GM18511 (cell line): ENCODE measurements at regions not wholly inside any gene's neighbourhood (a gene's known extent, or its start where the extent isn't known, plus 50 kb on each side); places are given as distances from the start of the nearest gene placed in this dataset.

Experiments used
- ATAC-seq: cut with Tn5 transposase; IDR thresholded peaks from one replicate; pipeline ENCODE4 v1.9.1; 2021; ENCODE audit warnings: mild to moderate bottlenecking, moderate library complexity; ENCODE audit not compliant: unreplicated experiment

DNA sequence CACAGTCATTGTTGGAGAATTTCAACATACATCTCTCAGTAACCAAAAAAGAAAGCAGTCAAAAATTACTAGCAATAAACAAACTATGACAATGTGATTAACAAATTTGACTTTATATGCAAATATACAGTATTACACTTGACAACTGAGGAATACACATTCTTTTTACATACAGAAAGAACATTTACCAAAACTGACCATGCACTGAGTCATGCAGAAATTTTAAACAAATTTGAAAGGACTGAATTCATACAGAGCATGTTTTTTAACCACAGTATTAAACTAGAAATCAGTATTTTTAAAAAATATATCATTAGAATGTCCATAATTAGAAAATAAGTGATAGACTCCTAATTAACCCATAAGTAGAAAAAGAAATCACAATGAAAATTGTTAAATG lies 420.1 kb downstream of the TBC1D4 start:
- no peak for ATAC-seq

DNA sequence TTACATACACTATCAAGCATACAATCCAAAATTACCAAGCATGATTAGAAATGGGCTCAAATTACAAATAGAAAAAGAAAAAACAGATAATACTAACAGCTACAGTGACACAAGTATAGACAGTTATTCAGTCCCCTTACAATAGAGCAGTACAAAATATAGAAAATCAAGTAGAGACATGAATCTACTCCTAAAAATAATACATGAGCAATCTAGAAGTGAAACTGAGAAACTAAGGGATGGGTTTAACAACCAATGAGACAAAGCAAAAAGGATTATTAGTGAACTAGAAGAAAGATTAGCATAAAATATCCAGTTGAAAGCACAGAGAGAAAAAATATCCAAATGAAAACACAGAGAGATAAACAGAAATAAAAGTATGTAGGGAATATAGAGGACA lies 426.7 kb downstream of the TBC1D4 start:
- ATAC-seq, result no peak

DNA sequence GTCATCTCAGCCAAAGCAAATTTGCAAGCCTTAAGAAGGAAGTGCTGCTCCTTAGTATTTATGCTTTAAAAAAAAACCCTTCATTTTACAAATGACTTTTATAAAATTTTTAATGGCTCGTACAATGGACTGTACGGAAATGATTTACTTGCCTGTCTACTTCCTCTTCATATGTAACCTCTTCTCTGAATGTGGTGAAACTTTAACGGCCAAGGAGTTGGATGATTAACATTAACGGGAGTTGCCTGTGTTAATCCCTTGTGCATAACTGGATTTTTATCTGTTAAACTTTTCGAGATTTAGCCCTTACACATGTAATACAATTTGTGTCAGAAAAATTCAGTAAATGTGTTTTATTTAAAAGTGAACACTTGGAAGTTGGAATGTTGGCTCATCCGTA lies 429.4 kb downstream of the TBC1D4 start:
- ATAC-seq, result no peak

DNA sequence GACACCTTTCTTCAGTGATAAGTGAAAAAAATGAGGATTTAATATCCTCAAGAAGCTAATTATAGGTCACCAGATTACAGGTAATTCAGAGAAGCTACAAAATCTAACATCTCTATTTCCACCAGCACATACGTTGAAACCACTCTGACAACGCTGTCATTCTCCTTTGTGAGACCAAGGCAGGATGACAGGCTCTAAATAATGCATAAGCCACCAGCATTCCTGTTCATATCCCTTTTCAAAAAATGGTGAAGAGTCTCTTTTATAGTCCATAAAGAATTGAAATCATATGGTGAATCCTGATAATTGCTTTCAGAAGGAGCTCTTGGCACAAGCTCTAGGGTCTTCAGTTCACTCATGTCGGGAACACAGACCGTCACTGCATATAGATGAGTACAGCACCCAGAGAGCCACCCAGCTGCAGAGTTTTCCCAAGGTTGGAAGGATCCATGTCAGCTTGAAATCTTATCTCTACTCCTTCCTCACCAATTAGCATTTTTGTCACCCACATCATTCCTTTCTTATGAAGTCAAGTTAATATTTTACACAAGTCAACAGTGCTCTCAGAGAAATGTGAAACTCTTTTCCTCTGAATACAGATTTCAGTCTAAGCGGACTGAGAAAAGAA lies 431.4 kb downstream of the TBC1D4 start:
- no peak for ATAC-seq

DNA sequence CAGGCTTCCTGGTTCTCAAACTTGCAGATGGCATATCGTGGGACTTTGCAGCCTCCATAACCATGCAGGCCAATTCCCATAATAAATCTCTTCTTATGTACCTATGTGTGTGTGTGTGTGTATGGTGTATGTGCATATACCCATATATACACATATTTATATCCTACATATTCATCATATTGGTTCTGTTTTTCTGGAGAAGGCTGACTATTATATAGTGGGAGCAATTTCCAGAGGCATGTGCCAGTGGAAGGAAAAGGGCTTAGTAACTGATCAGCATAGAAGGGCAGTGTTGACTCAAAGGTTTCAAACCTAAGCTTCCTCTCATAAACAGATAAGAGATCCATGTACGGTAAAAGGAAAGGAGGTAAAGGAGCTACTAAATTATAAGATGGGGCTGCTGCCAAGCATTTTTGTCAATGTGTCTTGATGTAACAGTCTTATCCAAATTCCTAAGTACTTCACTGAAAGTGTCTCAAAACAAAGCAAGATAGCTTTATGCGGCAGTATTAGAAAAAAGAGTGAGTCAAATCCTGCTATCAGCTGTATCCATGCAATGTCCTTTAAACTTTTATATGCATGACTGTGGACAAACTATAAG lies 432.1 kb downstream of the TBC1D4 start:
- ATAC-seq, result no peak

DNA sequence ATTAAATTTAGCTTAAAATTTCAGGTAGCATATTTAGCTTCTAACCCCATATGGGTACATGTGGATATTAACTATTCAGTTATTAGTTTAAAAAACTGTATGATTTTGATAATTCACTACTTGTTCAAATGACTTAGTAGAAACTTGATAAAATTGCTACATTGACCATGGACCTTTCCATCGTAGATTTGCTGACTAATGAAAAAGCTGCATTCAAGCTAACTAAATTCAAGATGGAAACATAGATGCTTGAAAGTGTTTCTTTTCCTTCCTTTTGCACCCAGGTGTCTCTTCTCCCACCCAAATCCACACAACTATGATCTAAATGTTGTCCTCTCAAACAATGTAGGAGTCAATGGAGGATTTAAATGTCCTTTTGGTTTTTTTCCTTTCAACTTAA lies 439.2 kb downstream of the TBC1D4 start:
- no peak for ATAC-seq

DNA sequence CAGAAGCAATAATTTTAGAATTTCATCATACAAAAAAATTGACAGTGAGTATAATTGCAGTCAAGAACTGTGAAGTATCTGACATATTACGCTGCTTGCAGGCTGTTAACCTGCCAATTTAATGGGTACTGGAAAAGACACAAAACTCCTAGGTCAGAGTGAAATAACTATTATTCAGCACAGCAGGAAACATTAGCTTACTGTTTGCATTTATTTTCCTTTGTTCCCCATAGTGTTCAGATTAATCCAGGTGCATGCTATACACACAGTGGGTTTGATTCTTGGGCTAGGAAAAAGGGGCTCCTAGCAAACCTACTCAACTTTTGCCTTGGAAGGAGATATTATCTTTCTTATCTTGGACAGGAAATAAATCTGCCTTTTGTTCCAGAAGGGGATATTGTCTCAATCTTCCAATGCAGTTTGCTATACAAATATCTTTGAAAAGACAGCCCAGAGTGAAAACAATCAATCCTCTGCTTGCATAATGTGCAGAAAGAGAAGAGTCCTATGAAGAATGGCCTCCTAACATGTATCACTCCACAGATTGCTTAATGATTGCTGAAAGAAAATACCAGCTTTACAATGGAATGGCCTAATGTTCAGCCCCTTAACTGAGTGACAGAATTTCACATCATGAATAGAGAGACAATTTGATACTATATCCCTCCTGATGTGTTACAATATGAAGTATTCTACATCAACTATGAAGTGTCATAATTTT lies 443.4 kb downstream of the TBC1D4 start:
- no peak for ATAC-seq

DNA sequence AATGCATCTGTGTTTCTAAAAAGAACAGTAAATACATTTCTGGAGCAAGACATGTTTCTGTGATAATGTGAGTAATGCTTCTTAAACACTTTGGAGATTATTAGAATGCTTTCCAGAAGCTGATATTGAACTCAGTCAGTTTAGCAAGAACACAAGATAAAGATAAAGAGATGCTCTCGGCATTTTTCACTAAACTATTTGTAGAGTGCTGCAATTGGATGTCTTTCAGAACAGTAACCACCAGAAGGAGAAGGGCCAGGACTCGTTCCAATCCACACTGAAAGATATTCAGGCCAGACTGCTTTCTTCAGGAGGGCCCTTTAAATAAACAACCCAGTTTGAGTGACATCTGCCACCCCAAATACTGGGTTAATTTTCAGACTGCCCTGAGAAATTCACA lies 456.0 kb downstream of the TBC1D4 start:
- no peak for ATAC-seq

DNA sequence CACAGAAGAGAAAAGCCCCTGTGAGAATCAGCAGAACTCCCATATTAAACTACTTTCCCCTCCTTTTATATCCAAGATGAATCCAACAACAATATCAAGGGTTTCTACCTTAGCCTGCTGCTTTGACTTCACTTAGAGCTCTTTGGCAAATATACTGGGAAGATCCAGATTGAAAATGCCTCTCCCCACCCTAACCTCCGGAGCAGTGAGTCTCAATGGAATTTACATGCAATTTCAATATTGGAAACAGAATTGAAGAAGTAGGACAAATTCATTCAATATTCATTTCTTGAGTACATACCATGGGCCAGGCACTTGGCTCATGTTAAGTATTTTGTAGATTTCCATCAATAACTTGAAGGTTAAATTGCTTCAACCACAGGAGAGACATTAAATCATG lies 457.4 kb downstream of the TBC1D4 start:
- ATAC-seq, result no peak

DNA sequence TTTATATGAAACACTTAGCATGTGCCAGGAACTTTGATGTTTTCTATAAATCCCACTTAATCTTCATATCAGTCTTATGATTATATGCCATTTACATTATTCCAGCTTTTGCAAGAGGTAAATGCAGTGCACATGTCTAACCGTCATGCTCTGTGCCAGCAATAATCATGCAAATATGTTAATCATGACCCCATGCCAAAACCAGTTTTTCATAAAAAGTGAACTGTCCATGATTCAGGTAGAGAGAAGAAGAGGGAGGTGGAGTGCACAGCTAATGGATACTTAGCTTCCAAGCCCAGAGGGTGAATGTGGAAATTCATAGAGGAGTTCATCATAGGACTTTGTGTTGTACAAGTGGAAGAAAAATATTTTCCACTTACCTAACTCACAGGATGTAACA lies 458.4 kb downstream of the TBC1D4 start:
- ATAC-seq, result no peak

DNA sequence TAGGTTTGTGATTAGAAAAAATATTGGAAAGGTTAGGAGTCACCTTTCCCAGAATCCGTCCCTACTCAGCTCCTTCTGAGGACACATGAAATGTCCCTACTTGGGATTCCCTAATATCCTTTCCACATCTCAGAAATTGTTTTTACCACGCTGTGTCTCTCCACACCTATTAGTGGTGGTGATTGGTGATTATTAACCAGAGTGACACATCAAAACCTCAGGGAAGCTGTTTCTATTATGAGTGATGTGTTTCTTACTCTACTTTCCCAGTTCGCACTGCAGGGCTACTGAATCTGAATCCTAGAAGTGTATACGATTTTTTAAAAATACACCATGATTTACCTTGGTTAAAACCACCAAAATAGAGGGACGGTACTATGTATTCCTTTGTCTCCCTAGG lies 460.8 kb downstream of the TBC1D4 start:
- no peak for ATAC-seq

DNA sequence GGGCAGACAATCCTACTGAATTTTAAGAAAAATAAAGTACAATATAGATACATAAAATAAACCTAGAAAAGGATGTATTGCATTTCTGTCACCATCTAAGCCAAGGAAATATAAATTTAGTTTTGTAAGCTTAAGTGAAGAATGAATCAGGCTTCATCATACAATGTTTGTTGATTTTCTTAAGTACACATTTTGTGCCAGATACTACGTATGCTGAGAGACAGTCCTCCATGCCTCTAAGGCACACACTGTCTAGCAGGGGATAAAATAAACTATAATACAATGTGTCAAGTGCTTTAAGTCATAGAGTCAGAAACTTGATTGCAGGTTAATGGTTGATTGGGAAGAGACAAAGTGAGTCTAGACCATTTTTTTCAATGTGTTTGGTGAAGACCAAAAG lies 465.7 kb downstream of the TBC1D4 start:
- no peak for ATAC-seq

DNA sequence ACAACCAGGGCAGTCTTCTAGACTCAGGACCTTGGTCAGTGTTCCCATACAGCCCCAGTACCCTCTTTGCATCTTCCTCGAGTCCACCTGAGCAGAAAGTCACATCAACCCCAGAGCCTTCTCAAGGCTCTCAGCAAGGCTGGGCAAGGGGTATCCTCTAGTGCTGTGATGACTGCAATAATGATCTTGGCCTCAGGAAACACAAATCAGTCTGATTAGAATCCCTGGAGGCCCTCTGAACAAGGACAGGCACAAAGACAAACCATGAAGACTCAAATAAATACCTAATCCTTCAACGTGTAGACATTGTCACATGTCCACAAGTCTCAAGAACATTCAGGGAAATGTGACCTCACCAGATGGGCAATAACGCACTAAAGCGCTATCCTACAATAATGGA lies 468.2 kb downstream of the TBC1D4 start:
- ATAC-seq, result no peak

DNA sequence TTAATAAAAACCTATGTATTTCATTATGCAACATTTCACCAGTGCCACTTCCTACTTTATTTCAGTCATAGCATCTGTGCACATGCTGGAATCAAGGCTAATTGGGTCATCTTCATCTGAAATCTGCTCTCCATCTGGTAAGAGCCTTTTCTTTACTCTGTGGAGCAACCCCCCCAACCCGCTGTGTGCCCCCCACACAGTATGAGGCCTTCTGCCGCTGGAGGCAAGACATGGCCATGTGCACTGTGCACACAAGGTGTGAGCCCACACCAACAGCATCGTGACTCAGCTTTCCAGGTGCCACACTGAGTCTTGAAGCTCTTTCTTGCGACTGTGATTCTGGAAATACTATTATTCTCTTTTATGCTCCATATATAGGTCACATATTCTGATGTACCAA lies 471.0 kb downstream of the TBC1D4 start:
- ATAC-seq, result no peak

DNA sequence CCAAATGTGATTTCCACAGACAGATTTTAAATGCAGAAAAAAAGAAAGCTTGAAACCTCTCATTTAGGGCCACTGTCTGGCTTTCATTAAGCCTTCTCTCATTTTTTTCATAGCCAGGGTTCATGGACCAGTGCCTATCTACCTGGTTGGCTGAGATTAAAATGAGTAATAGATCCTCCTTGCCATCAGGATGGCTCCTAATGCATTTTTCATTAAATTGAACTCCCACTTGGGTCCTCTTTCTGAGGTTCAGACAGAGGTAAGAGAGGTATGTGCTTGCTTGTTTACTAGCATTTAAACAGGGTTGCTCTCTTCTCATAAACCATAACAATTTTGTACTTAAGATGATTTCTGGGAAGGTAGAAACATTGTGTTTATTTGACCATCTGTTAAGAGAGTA lies 473.0 kb downstream of the TBC1D4 start:
- ATAC-seq, result no peak

DNA sequence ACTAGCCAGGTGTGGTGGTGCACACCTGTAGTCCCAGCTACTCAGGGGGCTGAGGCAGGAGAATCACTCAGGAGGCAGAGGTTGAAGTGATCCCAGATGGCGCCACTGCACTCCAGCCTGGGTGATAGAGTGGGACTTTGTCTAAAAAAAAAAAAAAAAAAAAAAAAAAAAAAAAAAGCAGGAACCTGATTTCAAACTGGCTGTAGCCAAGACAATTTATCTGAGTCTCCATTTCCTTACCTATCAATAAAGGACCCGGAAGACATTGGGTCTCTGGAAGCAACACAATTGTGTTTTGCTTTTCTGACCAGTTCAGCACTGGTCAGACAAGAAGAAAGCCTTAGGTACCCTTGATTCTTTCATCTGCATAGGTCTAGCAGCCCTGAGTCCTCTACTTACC lies 491.0 kb downstream of the TBC1D4 start:
- no peak for ATAC-seq

DNA sequence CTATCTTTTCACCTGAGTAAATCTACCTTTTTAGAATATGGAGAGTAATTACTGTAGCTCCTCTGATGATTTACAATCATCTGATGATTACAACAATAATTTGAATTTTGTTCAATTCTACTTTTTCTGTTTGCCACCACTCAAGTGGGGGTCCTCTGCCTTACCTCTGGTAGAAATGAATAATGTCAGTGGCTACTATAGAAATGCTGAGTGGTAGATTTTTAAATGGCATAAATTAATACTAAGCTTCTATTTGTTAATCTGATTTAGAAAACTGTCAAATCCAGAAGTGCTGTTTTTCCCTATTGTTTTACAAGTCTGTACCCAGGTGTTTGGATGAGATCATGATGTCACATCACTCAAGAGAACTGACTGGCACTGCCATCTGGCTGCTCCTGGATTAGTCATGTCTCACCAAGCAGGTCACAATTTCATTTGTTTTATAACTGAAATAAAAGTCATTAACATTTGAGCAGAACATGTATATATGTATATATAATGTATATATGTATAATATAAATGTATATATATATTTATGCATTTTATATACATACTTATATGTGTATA lies 494.8 kb downstream of the TBC1D4 start:
- ATAC-seq, result no peak

DNA sequence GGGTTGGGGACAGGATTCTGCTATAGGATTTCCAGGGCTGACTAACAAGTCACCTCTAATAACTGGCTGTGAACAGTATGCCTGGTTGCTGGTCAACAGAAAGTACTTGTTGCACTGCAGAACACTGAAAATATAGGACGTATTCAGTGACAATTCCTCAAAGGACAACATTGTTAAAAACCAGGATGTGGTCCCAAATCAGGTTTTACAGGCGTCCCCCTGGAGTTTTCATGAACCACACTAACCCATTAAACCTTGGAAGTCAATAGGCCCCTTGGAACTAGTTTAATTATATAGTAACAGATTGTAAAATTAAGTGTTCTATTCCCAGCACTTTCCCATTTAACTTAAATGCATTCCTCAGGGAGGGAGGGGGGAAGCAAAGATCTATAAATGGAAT lies 495.4 kb downstream of the TBC1D4 start:
- ATAC-seq, result no peak

DNA sequence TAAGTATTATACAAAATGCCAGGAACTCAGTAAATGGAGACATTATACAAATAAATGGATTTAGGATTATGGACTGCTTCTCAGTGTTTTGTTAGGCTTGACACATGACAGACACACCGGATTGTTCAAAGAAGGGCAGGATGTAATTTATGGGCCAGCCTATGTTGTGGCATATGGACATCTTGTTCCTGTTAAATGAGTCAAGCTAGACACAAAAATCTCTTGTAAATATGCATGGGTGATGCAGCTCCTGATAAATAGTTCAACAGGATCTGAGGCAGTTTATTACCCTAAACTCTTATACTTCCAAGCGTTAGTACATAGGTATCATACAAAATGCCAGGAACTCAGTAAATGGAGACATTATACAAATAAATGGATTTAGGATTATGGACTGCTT lies 502.3 kb downstream of the TBC1D4 start:
- no peak for ATAC-seq

DNA sequence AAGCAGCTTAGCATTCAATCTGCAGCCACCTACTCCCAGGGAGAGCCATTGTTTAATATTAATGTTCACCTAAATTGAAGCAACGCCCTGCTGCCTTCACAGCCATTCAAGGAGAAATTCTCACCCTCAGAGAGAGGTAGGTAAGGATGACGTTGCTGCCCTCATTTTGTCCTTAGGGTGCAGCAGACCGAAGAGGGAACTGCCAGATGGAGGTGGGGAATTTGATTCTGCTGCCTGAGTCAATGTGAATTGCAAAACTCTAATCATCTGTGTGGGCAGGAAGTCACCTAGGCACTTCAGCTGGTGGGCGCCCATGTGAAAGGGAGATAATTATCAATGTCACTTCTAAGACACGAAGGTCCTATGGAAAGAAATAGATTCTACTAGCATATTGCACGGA lies 503.4 kb downstream of the TBC1D4 start:
- ATAC-seq, result no peak

DNA sequence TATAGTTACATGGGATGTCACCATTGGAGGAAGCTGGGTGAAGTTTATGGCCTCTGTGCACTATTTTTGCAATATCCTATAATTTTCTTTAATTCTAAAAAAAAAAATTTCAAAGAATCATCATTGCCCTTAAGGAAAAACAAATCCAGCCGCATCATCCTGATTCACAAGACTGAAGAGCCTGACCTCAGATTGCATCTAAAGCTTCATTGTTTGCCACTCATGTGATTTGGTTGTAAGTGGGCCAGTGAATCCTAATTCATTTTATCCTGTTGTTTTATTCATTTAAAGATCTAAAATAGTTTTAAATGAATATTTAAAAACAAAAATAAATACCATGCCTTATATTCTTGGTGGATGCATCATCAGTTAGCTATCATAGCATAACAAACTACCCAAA lies 504.5 kb downstream of the TBC1D4 start:
- no peak for ATAC-seq

DNA sequence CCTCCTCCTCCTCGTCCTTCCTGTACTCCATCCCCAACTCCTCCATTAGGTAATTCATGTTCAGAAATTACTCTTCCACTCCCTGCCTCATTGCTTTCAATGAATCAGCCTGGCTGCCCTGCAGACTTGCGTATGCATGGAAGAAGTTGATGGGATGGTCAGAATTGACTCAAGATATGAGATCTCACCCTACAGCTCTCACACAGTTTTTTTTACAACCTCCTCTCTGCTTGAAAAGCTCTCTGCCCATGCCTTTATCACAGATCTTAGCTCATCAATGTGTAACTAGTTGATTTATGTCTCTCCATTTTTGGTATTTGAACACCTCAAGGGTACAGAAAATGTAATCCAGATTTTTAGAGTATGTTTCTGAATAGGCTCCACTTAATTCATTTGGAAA lies 506.9 kb downstream of the TBC1D4 start:
- no peak for ATAC-seq
